Testis (tissue), 2 donors: ENCODE measurements at regions not wholly inside any gene's neighbourhood (a gene's known extent, or its start where the extent isn't known, plus 50 kb on each side); places are given as distances from the start of the nearest gene placed in this dataset.

Experiments
- POLR2A ChIP-seq: fragments of 450-650 bp; IDR thresholded peaks from one replicate; pipeline ENCODE4 v1.6.1; 2017; ENCODE audit warnings: antibody characterized with exemption, mild to moderate bottlenecking, moderate library complexity
- TF ChIP-seq, protein P1 (sequence below), 3 experiments: fragments of 450-650 bp in 2 of 3; fragments of 200-600 bp in 1 of 3; sonication (generic) in 1 of 3; IDR thresholded peaks; one replicate each; pipeline ENCODE4 v1.5.1; 2016 to 2019; ENCODE audit warnings: antibody characterized with exemption in 3 of 3, mild to moderate bottlenecking in 2 of 3, moderate library complexity in 1 of 3

DNA sequence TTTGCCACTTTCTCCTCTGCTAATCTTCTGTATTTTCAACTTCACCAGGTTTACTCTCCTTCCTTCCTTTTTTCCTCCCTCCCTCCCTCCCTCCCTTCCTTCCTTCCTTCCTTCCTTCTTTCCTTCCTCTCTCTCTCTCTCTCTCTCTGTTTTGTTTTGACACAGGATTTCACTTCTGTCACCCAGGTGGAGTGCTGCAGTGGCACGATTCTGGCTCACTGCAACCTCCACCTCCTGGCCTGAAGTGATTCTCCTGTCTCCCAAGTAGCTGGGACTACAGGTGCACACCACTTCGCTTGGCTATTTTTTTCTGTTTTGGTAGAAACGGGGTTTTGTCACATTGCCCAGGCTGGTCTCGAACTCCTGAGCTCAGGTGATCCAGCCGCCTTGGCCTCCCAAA, 181.2 kb upstream of the BTG1 start:
- TF ChIP-seq, protein P1, sequence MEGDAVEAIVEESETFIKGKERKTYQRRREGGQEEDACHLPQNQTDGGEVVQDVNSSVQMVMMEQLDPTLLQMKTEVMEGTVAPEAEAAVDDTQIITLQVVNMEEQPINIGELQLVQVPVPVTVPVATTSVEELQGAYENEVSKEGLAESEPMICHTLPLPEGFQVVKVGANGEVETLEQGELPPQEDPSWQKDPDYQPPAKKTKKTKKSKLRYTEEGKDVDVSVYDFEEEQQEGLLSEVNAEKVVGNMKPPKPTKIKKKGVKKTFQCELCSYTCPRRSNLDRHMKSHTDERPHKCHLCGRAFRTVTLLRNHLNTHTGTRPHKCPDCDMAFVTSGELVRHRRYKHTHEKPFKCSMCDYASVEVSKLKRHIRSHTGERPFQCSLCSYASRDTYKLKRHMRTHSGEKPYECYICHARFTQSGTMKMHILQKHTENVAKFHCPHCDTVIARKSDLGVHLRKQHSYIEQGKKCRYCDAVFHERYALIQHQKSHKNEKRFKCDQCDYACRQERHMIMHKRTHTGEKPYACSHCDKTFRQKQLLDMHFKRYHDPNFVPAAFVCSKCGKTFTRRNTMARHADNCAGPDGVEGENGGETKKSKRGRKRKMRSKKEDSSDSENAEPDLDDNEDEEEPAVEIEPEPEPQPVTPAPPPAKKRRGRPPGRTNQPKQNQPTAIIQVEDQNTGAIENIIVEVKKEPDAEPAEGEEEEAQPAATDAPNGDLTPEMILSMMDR (IDR thresholded peaks at IDR 0.05), result no peak
- no peak for TF ChIP-seq POLR2A
